IMR-90 (cell line): ENCODE measurements at regions not wholly inside any gene's neighbourhood (a gene's known extent, or its start where the extent isn't known, plus 50 kb on each side); places are given as distances from the start of the nearest gene placed in this dataset.

ENCODE experiments used
- BHLHE40 ChIP-seq: fragments of 150-350 bp; IDR thresholded peaks from 2 replicates; pipeline ENCODE4 v1.6.1; 2016; ENCODE audit warnings: mild to moderate bottlenecking, low read depth, low read length
- CTCF ChIP-seq: conservative IDR thresholded peaks from 2 replicates; pipeline ENCODE4 v1.5.1; 2012; ENCODE audit warnings: mild to moderate bottlenecking, low read depth, low read length, improper control_type of control experiment
- MAFK ChIP-seq: IDR thresholded peaks from 2 replicates; pipeline ENCODE4 v1.6.1; 2012; ENCODE audit warnings: low read depth, low read length, improper control_type of control experiment
- MXI1 ChIP-seq: IDR thresholded peaks from 2 replicates; pipeline ENCODE4 v1.6.1; 2012; ENCODE audit warnings: low read depth, mild to moderate bottlenecking, low read length, moderate library complexity, borderline replicate concordance
- NFE2L2 ChIP-seq: fragments of 150-350 bp; IDR thresholded peaks from 2 replicates; pipeline ENCODE4 v1.6.1; 2016; ENCODE audit warnings: low read depth, mild to moderate bottlenecking, low read length
- POLR2A ChIP-seq: IDR thresholded peaks from 2 replicates; pipeline ENCODE4 v1.6.1; 2012; ENCODE audit warnings: mild to moderate bottlenecking, low read depth, low read length
- RAD21 ChIP-seq: IDR thresholded peaks from 2 replicates; pipeline ENCODE4 v1.6.1; 2012; ENCODE audit warnings: low read length, improper control_type of control experiment
- RCOR1 ChIP-seq: IDR thresholded peaks from 2 replicates; pipeline ENCODE4 v1.6.1; 2012; ENCODE audit warnings: mild to moderate bottlenecking, low read length, improper control_type of control experiment; ENCODE audit not compliant: insufficient replicate concordance
- RFX5 ChIP-seq: IDR thresholded peaks from 2 replicates; pipeline ENCODE4 v1.8.0; 2012; ENCODE audit warnings: low read depth, mild to moderate bottlenecking, low read length, moderate library complexity
- USF2 ChIP-seq: fragments of 150-350 bp; IDR thresholded peaks from 2 replicates; pipeline ENCODE4 v1.6.1; 2017; ENCODE audit warnings: mild to moderate bottlenecking, antibody characterized with exemption, low read length, low read depth

GRCh38 chr10:57884407-57884806 lies 383.3 kb downstream of the IPMK start:
- TF ChIP-seq USF2 = no peak
- no peak for TF ChIP-seq POLR2A
- TF ChIP-seq CTCF = no peak
- no peak for TF ChIP-seq RFX5
- no peak for TF ChIP-seq RAD21
- TF ChIP-seq BHLHE40 = no peak
- TF ChIP-seq RCOR1 = no peak
- no peak for TF ChIP-seq NFE2L2
- TF ChIP-seq MAFK = no peak
- TF ChIP-seq MXI1 = no peak
